Sigmoid colon (tissue), 3 donors: ENCODE measurements at regions not wholly inside any gene's neighbourhood (a gene's known extent, or its start where the extent isn't known, plus 50 kb on each side); places are given as distances from the start of the nearest gene placed in this dataset.

ENCODE experiments used
- CTCF ChIP-seq, 4 experiments: fragments of 450-650 bp in 3 of 4; fragments of 200-600 bp in 1 of 4; IDR thresholded peaks; one replicate each; pipeline ENCODE4 v1.5.1; 2016 to 2019; ENCODE audit warnings: antibody characterized with exemption in 4 of 4, mild to moderate bottlenecking in 3 of 4, moderate library complexity in 2 of 4
- POLR2A ChIP-seq, 2 donors: fragments of 450-650 bp; IDR thresholded peaks; one replicate each; pipeline ENCODE4 v1.6.1; 2016; ENCODE audit warnings: antibody characterized with exemption in 2 of 2, mild to moderate bottlenecking in 2 of 2, moderate library complexity in 2 of 2

- TF ChIP-seq CTCF (IDR thresholded peaks at IDR 0.05) (no peak), POLR2A (IDR thresholded peaks at IDR 0.05) (no peak)
Measured at GRCh38 chr2:71857636-71858035, 290.0 kb downstream of the CYP26B1 start.
